ENCODE measurements at regions not wholly inside any gene's neighbourhood (a gene's known extent, or its start where the extent isn't known, plus 50 kb on each side); places are given as distances from the start of the nearest gene placed in this dataset.

DNA sequence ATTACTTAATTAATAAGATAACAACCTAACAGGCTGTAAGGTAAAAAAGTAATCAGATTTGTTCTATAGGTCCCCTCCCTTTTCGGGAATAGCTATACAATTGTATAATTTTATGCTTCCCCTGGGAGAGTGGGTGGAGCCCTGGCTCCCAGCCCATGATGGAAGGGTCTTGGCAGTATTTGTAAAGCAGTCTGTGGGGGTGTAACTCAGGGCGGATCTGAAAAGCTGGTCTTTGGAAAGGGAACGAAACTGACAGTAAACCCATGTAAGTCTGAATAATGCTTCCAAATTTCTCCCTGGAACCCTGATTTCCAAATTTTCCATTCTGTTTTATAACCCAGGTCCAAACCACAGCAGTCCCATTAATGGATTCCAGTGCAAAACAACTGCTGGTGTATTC, 110.4 kb downstream of the DAD1 start:
- TF ChIP-seq FOXP2 (optimal IDR thresholded peaks at IDR 0.05; ENCODE audit: borderline replicate concordance, extremely low read depth, extremely low read length, insufficient read depth) (no peak), TAF1 (IDR thresholded peaks at IDR 0.05; ENCODE audit: borderline replicate concordance, insufficient read depth, low read length) (no peak), POLR2AphosphoS5 (IDR thresholded peaks at IDR 0.05; ENCODE audit: low read depth, low read length) (no peak), SIN3A (IDR thresholded peaks at IDR 0.05; ENCODE audit: borderline replicate concordance, insufficient read depth, low read length) (no peak)
- TF ChIP-seq, protein P1, sequence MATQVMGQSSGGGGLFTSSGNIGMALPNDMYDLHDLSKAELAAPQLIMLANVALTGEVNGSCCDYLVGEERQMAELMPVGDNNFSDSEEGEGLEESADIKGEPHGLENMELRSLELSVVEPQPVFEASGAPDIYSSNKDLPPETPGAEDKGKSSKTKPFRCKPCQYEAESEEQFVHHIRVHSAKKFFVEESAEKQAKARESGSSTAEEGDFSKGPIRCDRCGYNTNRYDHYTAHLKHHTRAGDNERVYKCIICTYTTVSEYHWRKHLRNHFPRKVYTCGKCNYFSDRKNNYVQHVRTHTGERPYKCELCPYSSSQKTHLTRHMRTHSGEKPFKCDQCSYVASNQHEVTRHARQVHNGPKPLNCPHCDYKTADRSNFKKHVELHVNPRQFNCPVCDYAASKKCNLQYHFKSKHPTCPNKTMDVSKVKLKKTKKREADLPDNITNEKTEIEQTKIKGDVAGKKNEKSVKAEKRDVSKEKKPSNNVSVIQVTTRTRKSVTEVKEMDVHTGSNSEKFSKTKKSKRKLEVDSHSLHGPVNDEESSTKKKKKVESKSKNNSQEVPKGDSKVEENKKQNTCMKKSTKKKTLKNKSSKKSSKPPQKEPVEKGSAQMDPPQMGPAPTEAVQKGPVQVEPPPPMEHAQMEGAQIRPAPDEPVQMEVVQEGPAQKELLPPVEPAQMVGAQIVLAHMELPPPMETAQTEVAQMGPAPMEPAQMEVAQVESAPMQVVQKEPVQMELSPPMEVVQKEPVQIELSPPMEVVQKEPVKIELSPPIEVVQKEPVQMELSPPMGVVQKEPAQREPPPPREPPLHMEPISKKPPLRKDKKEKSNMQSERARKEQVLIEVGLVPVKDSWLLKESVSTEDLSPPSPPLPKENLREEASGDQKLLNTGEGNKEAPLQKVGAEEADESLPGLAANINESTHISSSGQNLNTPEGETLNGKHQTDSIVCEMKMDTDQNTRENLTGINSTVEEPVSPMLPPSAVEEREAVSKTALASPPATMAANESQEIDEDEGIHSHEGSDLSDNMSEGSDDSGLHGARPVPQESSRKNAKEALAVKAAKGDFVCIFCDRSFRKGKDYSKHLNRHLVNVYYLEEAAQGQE (IDR thresholded peaks at IDR 0.05; ENCODE audit: insufficient read depth in 1 of 2, low read depth in 2 of 2, low read length in 2 of 2), result no peak

DNA sequence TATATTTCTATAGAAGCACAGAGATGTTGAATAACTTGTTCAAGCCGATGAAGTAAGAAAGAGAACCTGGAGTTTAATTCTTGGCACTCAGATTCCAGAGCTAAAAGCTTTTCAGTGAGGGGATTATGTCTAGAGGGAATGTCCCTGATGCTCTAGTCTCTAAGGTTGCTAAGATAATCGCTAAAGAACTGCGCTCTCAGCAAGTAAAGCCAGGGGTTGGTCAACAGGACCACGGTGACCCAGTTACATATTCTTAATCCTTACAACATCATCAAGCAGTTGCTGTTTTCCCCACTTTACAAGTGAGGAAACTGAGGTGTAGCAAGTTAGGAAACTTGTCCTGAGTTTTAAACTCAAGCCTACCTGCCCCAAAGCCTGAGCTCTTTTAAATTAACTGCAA, 110.8 kb downstream of the DAD1 start:
- no peak for TF ChIP-seq FOXP2 (optimal IDR thresholded peaks at IDR 0.05; ENCODE audit: borderline replicate concordance, extremely low read depth, extremely low read length, insufficient read depth)
- TF ChIP-seq, protein P1 (IDR thresholded peaks at IDR 0.05; ENCODE audit: insufficient read depth in 1 of 2, low read depth in 2 of 2, low read length in 2 of 2), result no peak
- TF ChIP-seq TAF1 (IDR thresholded peaks at IDR 0.05; ENCODE audit: borderline replicate concordance, insufficient read depth, low read length), result no peak
- no peak for TF ChIP-seq SIN3A (IDR thresholded peaks at IDR 0.05; ENCODE audit: borderline replicate concordance, insufficient read depth, low read length)
- TF ChIP-seq POLR2AphosphoS5 (IDR thresholded peaks at IDR 0.05; ENCODE audit: low read depth, low read length), result no peak

DNA sequence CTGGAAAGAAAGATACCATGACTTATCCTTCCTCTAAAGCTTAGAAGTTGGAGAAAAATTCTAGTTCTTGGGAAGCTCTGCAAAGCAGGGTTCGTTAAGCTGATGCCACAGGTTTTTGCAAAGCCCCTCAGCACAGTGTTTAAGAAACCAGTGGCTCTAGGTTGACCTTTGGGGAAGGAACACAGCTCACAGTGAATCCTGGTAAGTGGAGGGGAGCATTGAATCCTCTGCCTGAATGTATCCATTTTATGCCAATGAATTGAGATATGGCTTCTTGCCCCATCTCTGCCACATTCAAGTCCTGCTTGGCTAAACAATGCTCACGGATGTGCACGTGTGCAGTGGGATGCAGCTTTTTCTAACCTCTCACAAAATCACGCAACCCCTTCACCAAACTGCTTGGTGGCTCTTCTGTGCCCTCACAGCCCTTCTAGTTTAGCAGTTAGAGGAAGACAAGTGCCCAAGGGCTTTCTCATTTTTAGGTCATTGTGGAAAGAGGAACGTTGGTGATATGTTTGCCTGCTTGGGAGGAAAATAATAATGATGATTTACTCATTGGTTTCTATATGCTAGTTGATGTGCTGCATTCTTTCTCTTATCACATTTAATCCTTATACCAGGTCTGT, 111.3 kb downstream of the DAD1 start:
- TF ChIP-seq POLR2AphosphoS5 (IDR thresholded peaks at IDR 0.05; ENCODE audit: low read depth, low read length), result no peak
- no peak for TF ChIP-seq SIN3A (IDR thresholded peaks at IDR 0.05; ENCODE audit: borderline replicate concordance, insufficient read depth, low read length)
- TF ChIP-seq TAF1 (IDR thresholded peaks at IDR 0.05; ENCODE audit: borderline replicate concordance, insufficient read depth, low read length), result no peak
- no peak for TF ChIP-seq FOXP2 (optimal IDR thresholded peaks at IDR 0.05; ENCODE audit: borderline replicate concordance, extremely low read depth, extremely low read length, insufficient read depth)
- TF ChIP-seq, protein P1 (IDR thresholded peaks at IDR 0.05; ENCODE audit: insufficient read depth in 1 of 2, low read depth in 2 of 2, low read length in 2 of 2), result no peak

DNA sequence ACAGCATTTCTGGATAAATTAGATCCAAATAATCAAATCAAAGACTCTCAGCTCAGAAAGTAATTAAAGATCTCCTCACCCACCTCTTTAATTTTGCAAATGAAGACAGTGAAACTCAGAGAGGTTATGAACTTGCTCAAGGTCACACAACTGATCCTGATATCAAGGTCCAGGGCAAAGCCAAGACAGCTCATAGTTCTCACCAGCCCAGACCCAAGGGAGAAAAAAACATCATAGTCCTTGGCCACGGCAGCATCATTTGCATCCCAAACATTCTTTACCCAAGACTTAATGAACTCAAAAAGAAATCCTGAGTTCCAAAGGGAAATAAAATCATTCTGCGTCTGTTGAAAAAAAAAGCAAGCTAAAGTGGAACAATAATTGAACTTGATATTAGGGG, 112.1 kb downstream of the DAD1 start:
- TF ChIP-seq FOXP2 (optimal IDR thresholded peaks at IDR 0.05; ENCODE audit: borderline replicate concordance, extremely low read depth, extremely low read length, insufficient read depth) (no peak), POLR2AphosphoS5 (IDR thresholded peaks at IDR 0.05; ENCODE audit: low read depth, low read length) (no peak)

DNA sequence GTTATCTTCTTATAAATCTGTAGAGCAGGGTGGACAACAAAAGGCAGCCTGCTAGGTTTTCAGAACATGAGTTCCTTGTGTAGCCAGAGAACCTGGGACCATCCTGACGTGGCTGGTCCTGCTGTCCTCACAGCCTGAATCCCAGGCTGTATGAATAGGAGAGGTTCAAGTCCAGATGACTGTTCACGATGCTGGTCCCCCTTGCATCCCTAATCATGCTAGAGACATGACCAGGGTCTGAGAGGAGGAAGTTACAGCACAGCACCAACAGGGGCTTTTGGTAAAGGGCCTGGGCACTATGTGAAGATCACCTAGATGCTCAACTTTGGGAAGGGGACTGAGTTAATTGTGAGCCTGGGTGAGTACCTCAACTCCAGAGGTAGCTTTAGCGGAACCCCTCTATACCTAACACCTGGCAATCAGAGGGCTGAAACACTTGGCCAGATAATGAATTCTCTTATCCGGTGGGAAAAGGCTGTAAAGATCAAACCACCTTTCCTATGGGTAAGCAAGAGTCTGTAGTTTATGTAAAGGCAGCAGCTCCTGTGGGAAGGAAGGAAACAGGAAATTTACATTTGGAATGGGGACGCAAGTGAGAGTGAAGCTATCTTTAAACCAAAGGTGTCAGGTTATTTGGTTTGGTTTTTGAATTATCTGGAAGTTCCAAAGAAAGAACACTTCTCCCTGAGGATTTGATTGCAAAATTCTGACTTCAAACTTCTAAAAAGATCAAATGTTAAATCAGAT, 112.8 kb downstream of the DAD1 start:
- no peak for TF ChIP-seq SIN3A (IDR thresholded peaks at IDR 0.05; ENCODE audit: borderline replicate concordance, insufficient read depth, low read length)
- no peak for TF ChIP-seq POLR2AphosphoS5 (IDR thresholded peaks at IDR 0.05; ENCODE audit: low read depth, low read length)
- TF ChIP-seq FOXP2 (optimal IDR thresholded peaks at IDR 0.05; ENCODE audit: borderline replicate concordance, extremely low read depth, extremely low read length, insufficient read depth), result no peak
- TF ChIP-seq, protein P1 (IDR thresholded peaks at IDR 0.05; ENCODE audit: insufficient read depth in 1 of 2, low read depth in 2 of 2, low read length in 2 of 2), result no peak
- no peak for TF ChIP-seq TAF1 (IDR thresholded peaks at IDR 0.05; ENCODE audit: borderline replicate concordance, insufficient read depth, low read length)

Measured in PFSK-1 (cell line).